Neural progenitor cell (in vitro differentiated cells): ENCODE measurements at regions not wholly inside any gene's neighbourhood (a gene's known extent, or its start where the extent isn't known, plus 50 kb on each side); places are given as distances from the start of the nearest gene placed in this dataset.

ENCODE experiments used
- DNase-seq: peaks from one replicate; pipeline ENCODE4 v3.0.0-alpha.2; 2016; ENCODE audit warnings: low spot score
- H2AFZ ChIP-seq: fragments of 200-600 bp; sonication (generic); replicated peaks from 2 replicates; pipeline ENCODE4 v1.6.1; 2016; ENCODE audit warnings: antibody characterized with exemption
- H3F3A ChIP-seq: fragments of 200-600 bp; sonication (generic); 2 replicates; pipeline ENCODE4 v1.6.1; 2016; ENCODE audit warnings: antibody characterized with exemption, low read depth
- H3K27ac ChIP-seq: fragments of 200-600 bp; sonication (generic); 2 replicates; pipeline ENCODE4 v1.5.1; 2016; ENCODE audit warnings: mild to moderate bottlenecking
- H3K27me3 ChIP-seq: fragments of 200-600 bp; sonication (generic); 2 replicates; pipeline ENCODE4 v1.6.1; 2016; ENCODE audit warnings: mild to moderate bottlenecking, moderate library complexity
- H3K36me3 ChIP-seq: fragments of 200-600 bp; sonication (generic); 2 replicates; pipeline ENCODE4 v1.5.1; 2016
- H3K4me1 ChIP-seq: fragments of 200-600 bp; sonication (generic); 2 replicates; pipeline ENCODE4 v1.6.1; 2016; ENCODE audit warnings: mixed run types
- H3K4me2 ChIP-seq: fragments of 200-600 bp; sonication (generic); 2 replicates; pipeline ENCODE4 v1.6.1; 2016
- H3K4me3 ChIP-seq: fragments of 200-600 bp; sonication (generic); 2 replicates; pipeline ENCODE4 v1.5.1; 2016
- H3K79me2 ChIP-seq: fragments of 200-600 bp; sonication (generic); 2 replicates; pipeline ENCODE4 v1.6.1; 2016; ENCODE audit warnings: low read depth
- H3K9ac ChIP-seq: fragments of 200-600 bp; sonication (generic); 2 replicates; pipeline ENCODE4 v1.6.1; 2016
- H3K9me3 ChIP-seq: fragments of 200-600 bp; sonication (generic); 2 replicates; pipeline ENCODE4 v1.5.1; 2016; ENCODE audit warnings: low read depth
- H4K20me1 ChIP-seq: fragments of 200-600 bp; sonication (generic); 2 replicates; pipeline ENCODE4 v1.6.1; 2016; ENCODE audit warnings: low read depth
- H3K27ac Mint-ChIP-seq: 3 replicates; pipeline ENCODE4 v1.8.0; 2021; ENCODE audit warnings: mixed read lengths
- H3K27me3 Mint-ChIP-seq: 2 replicates; pipeline ENCODE4 v1.8.0; 2022; ENCODE audit warnings: low read depth, mild to moderate bottlenecking, inconsistent platforms, moderate library complexity, mixed read lengths; ENCODE audit not compliant: insufficient read depth
- H3K36me3 Mint-ChIP-seq: 3 replicates; pipeline ENCODE4 v1.8.0; 2021; ENCODE audit warnings: mixed read lengths
- H3K4me1 Mint-ChIP-seq: 3 replicates; pipeline ENCODE4 v1.8.0; 2021; ENCODE audit warnings: mixed read lengths
- H3K4me3 Mint-ChIP-seq: 3 replicates; pipeline ENCODE4 v1.8.0; 2021; ENCODE audit warnings: mild to moderate bottlenecking, moderate library complexity, mixed read lengths
- H3K9me3 Mint-ChIP-seq: 3 replicates; pipeline ENCODE4 v1.8.0; 2020; ENCODE audit warnings: mixed read lengths
- EZH2 ChIP-seq: fragments of 200-600 bp; sonication (generic); IDR thresholded peaks from 2 replicates; pipeline ENCODE4 v1.6.1; 2017; ENCODE audit warnings: antibody characterized with exemption, mild to moderate bottlenecking, moderate library complexity
- EZH2phosphoT487 ChIP-seq: fragments of 200-600 bp; sonication (generic); IDR thresholded peaks from 2 replicates; pipeline ENCODE4 v1.6.1; 2017; ENCODE audit warnings: antibody characterized with exemption
- TF ChIP-seq, protein P1 (sequence below): fragments of 200-600 bp; sonication (generic); IDR thresholded peaks from 2 replicates; pipeline ENCODE4 v1.5.1; 2017; ENCODE audit warnings: antibody characterized with exemption, mild to moderate bottlenecking

DNA sequence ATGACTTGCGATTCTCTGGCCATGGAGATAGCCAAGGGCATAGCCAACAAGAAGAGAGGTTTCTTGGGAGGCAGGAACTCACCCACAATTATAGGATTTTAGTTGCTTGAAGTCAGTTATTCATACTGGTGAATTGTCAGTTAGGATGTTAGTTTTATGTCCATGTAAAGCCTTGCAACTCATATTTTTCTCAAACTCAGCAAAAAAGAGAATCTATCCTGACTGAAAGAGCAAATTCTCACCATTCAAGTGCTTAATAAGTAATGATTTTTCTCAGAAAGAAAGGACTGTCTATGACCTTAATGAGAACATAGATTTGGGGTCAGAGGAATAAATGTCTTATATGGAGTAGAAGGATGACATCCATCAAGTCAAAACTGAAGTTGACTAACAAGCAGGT, 934.5 kb downstream of the STPG2 start:
- Histone ChIP-seq H3K9me3 (no peaks in the 10 kb centered on the region), H3K9ac (no peak overlapping the region), H3F3A (no peaks in the 10 kb centered on the region), H3K79me2 (no peaks in the 10 kb centered on the region), H2AFZ (no peak overlapping the region), H3K4me2 (no peak overlapping the region), H3K36me3 (no peaks in the 10 kb centered on the region), H4K20me1 (no peaks in the 10 kb centered on the region), H3K4me1 (no peaks in the 10 kb centered on the region), H3K27me3 (no peaks in the 10 kb centered on the region), H3K4me3 (no peak overlapping the region), H3K27ac (no peak overlapping the region)
- TF ChIP-seq EZH2 (no peak), EZH2phosphoT487 (no peak)
- TF ChIP-seq, protein P1, sequence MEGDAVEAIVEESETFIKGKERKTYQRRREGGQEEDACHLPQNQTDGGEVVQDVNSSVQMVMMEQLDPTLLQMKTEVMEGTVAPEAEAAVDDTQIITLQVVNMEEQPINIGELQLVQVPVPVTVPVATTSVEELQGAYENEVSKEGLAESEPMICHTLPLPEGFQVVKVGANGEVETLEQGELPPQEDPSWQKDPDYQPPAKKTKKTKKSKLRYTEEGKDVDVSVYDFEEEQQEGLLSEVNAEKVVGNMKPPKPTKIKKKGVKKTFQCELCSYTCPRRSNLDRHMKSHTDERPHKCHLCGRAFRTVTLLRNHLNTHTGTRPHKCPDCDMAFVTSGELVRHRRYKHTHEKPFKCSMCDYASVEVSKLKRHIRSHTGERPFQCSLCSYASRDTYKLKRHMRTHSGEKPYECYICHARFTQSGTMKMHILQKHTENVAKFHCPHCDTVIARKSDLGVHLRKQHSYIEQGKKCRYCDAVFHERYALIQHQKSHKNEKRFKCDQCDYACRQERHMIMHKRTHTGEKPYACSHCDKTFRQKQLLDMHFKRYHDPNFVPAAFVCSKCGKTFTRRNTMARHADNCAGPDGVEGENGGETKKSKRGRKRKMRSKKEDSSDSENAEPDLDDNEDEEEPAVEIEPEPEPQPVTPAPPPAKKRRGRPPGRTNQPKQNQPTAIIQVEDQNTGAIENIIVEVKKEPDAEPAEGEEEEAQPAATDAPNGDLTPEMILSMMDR: no peak
- no peak for DNase-seq
- Mint-ChIP-seq H3K36me3 (no peaks in the 10 kb centered on the region), H3K27ac (no peak overlapping the region), H3K4me1 (no peaks in the 10 kb centered on the region), H3K9me3 (no peaks in the 10 kb centered on the region), H3K27me3 (no peaks in the 10 kb centered on the region), H3K4me3 (no peak overlapping the region)

GRCh38 chr4:97215409-97215941, 927.8 kb downstream of the STPG2 start:
- Histone ChIP-seq H2AFZ (peak overlapping the region; percentile 8), H3K27ac (peak overlapping the region; percentile 21), H3K36me3 (no peaks in the 10 kb centered on the region), H3K4me2 (peak overlapping the region; percentile 22), H3K9ac (no peak overlapping the region), H4K20me1 (no peaks in the 10 kb centered on the region), H3K9me3 (no peaks in the 10 kb centered on the region), H3K79me2 (no peaks in the 10 kb centered on the region), H3K4me3 (no peak overlapping the region), H3K4me1 (peaks cover 14% of the 10 kb centered on the region), H3K27me3 (no peaks in the 10 kb centered on the region), H3F3A (peaks cover 9% of the 10 kb centered on the region)
- no peaks in the 10 kb centered on the region for H3K4me1 Mint-ChIP-seq
- H3K27ac Mint-ChIP-seq: no peak overlapping the region
- H3K9me3 Mint-ChIP-seq: peaks cover 3% of the 10 kb centered on the region
- H3K27me3 Mint-ChIP-seq: no peaks in the 10 kb centered on the region
- peak; percentile 52 for DNase-seq
- no peaks in the 10 kb centered on the region for H3K36me3 Mint-ChIP-seq
- no peak for TF ChIP-seq EZH2
- TF ChIP-seq, protein P1: no peak
- TF ChIP-seq EZH2phosphoT487: peak; percentile 26
- H3K4me3 Mint-ChIP-seq: no peak overlapping the region

DNA sequence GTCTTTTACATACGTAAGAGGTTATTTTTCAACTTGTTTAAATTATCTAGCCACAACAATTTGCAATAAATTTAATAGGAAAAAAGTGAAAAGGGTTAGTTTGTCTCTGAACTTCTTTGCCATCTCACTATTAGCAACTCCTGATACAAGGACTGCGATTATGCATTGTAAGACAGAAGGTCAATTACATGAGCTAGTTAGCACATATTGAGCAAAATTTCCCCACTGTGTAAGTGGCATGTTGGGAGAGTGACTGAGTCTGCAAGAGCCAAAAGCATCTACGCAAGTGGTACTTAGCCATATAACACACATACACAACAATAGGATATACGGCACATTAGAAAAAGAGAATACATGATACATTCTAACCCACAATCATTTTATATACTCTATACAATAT, 927.2 kb downstream of the STPG2 start:
- Histone ChIP-seq H3K36me3 (no peaks in the 10 kb centered on the region), H3K79me2 (no peaks in the 10 kb centered on the region), H4K20me1 (no peaks in the 10 kb centered on the region), H3K27ac (peak overlapping the region; percentile 21), H3F3A (peaks cover 9% of the 10 kb centered on the region), H3K4me2 (peak overlapping the region; percentile 22), H3K9me3 (no peaks in the 10 kb centered on the region), H3K27me3 (no peaks in the 10 kb centered on the region), H3K4me1 (peaks cover 14% of the 10 kb centered on the region), H3K4me3 (no peak overlapping the region), H2AFZ (no peak overlapping the region), H3K9ac (no peak overlapping the region)
- Mint-ChIP-seq H3K4me3 (no peak overlapping the region), H3K4me1 (no peaks in the 10 kb centered on the region), H3K27ac (no peak overlapping the region), H3K36me3 (no peaks in the 10 kb centered on the region), H3K9me3 (peaks cover 3% of the 10 kb centered on the region), H3K27me3 (no peaks in the 10 kb centered on the region)
- no peak for DNase-seq
- TF ChIP-seq EZH2 (no peak), EZH2phosphoT487 (no peak)
- TF ChIP-seq, protein P1: no peak
